Stomach (tissue), 4 donors: ENCODE measurements at regions not wholly inside any gene's neighbourhood (a gene's known extent, or its start where the extent isn't known, plus 50 kb on each side); places are given as distances from the start of the nearest gene placed in this dataset.

Source experiments
- CTCF ChIP-seq, 7 experiments: fragments of 450-650 bp in 4 of 7; fragments of 200-600 bp in 3 of 7; sonication (generic) in 3 of 7; IDR thresholded peaks; one replicate each; pipeline ENCODE4 v1.5.1; 2016 to 2019; ENCODE audit warnings: antibody characterized with exemption in 7 of 7, control low read depth in 2 of 7, mild to moderate bottlenecking in 1 of 7
- EP300 ChIP-seq: sonication (generic); formaldehyde crosslinking; IDR thresholded peaks from one replicate; pipeline ENCODE4 v1.6.1; 2017; ENCODE audit warnings: antibody characterized with exemption
- POLR2A ChIP-seq, 4 donors: fragments of 450-650 bp; IDR thresholded peaks; one replicate each; pipeline ENCODE4 v1.6.1; 2016; ENCODE audit warnings: antibody characterized with exemption in 4 of 4, control low read depth in 2 of 4, mild to moderate bottlenecking in 1 of 4, moderate library complexity in 1 of 4
- POLR2AphosphoS5 ChIP-seq, 3 donors: sonication (generic); formaldehyde crosslinking; IDR thresholded peaks; one replicate each; pipeline ENCODE4 v1.6.1; 2016; ENCODE audit warnings: antibody characterized with exemption in 3 of 3

- TF ChIP-seq CTCF (IDR thresholded peaks at IDR 0.05) (no peak), POLR2A (IDR thresholded peaks at IDR 0.05) (no peak), POLR2AphosphoS5 (IDR thresholded peaks at IDR 0.05) (no peak), EP300 (no peak)
Measured at GRCh38 chr4:189513421-189513820, 427.3 kb upstream of the FRG1 start.
